ENCODE measurements at regions not wholly inside any gene's neighbourhood (a gene's known extent, or its start where the extent isn't known, plus 50 kb on each side); places are given as distances from the start of the nearest gene placed in this dataset.

- no peak for TF ChIP-seq CTCF (IDR thresholded peaks at IDR 0.05)
- no peak for TF ChIP-seq POLR2A (IDR thresholded peaks at IDR 0.05)
Measured at GRCh38 chr12:94760786-94761185, 110.4 kb upstream of the TMCC3 start.
